ENCODE measurements at regions not wholly inside any gene's neighbourhood (a gene's known extent, or its start where the extent isn't known, plus 50 kb on each side); places are given as distances from the start of the nearest gene placed in this dataset.

- H3K27ac ChIP-seq (ENCODE audit: low read depth, low read length, poor library complexity, severe bottlenecking), result no peak overlapping the region
- POLR2A ChIA-PET, result interaction anchor here (0.7 kb wide), 1 partner anchor 99 kb away, joined by 3 read pairs; no protein-coding TSS in a partner anchor
Observed at GRCh38 chr5:155489949-155490348, 476.4 kb downstream of the KIF4B start.

GRCh38 chr5:155492191-155492590, 478.6 kb downstream of the KIF4B start:
- Histone ChIP-seq H3K4me1 (ENCODE audit: insufficient read depth, low read length, poor library complexity, severe bottlenecking) (no peaks in the 10 kb centered on the region), H3K4me3 (ENCODE audit: low read depth, low read length, poor library complexity, severe bottlenecking) (no peak overlapping the region), H3K79me2 (ENCODE audit: insufficient read depth, low read depth, low read length) (no peaks in the 10 kb centered on the region), H4K20me1 (ENCODE audit: insufficient read depth, low read length) (no peaks in the 10 kb centered on the region), H3K27ac (ENCODE audit: low read depth, low read length, poor library complexity, severe bottlenecking) (no peak overlapping the region), H3K9me2 (ENCODE audit: insufficient read depth, low read length) (no peaks in the 10 kb centered on the region), H3K9me3 (ENCODE audit: low read length) (no peaks in the 10 kb centered on the region), H2AFZ (ENCODE audit: low read length) (no peak overlapping the region), H3K36me3 (ENCODE audit: insufficient read depth, low read length) (no peaks in the 10 kb centered on the region), H3K4me2 (ENCODE audit: low read length) (no peak overlapping the region)
- ChIA-PET CTCF (ENCODE audit: unreplicated experiment) (no interaction called here), POLR2A (no interaction called here)
- intact Hi-C loops (cut with micrococcal nuclease; ENCODE audit: unreplicated experiment), result no loop called here
- no peak for DNase-seq (ENCODE audit: low spot score)
- BruUV-seq (replicated peaks), result no TSS peak
- TF ChIP-seq EZH2phosphoT487 (IDR thresholded peaks at IDR 0.05; ENCODE audit: borderline replicate concordance, low read depth, low read length), result no peak
- no peak for TF ChIP-seq CTCF (conservative IDR thresholded peaks at IDR 0.05; ENCODE audit: low read length)

More at GRCh38 chr5:155489949-155490348, 476.4 kb downstream of the KIF4B start:
- no peaks in the 10 kb centered on the region for H3K4me1 ChIP-seq (ENCODE audit: insufficient read depth, low read length, poor library complexity, severe bottlenecking)
- intact Hi-C loops (cut with micrococcal nuclease; ENCODE audit: unreplicated experiment), result no loop called here
- no peaks in the 10 kb centered on the region for H3K9me3 ChIP-seq (ENCODE audit: low read length)
- no peaks in the 10 kb centered on the region for H3K9me2 ChIP-seq (ENCODE audit: insufficient read depth, low read length)
- H3K4me2 ChIP-seq (ENCODE audit: low read length), result no peak overlapping the region
- H3K4me3 ChIP-seq (ENCODE audit: low read depth, low read length, poor library complexity, severe bottlenecking), result no peak overlapping the region
- TF ChIP-seq EZH2phosphoT487 (IDR thresholded peaks at IDR 0.05; ENCODE audit: borderline replicate concordance, low read depth, low read length) (no peak), CTCF (conservative IDR thresholded peaks at IDR 0.05; ENCODE audit: low read length) (no peak)
- no TSS peak for BruUV-seq (replicated peaks)
- H4K20me1 ChIP-seq (ENCODE audit: insufficient read depth, low read length), result no peaks in the 10 kb centered on the region
- no peaks in the 10 kb centered on the region for H3K36me3 ChIP-seq (ENCODE audit: insufficient read depth, low read length)
- H3K79me2 ChIP-seq (ENCODE audit: insufficient read depth, low read depth, low read length), result no peaks in the 10 kb centered on the region
- no peak overlapping the region for H2AFZ ChIP-seq (ENCODE audit: low read length)
- no peak for DNase-seq (ENCODE audit: low spot score)
- CTCF ChIA-PET (ENCODE audit: unreplicated experiment), result no interaction called here

GRCh38 chr5:155504606-155505005, 491.1 kb downstream of the KIF4B start:
- H3K4me2 ChIP-seq (ENCODE audit: low read length), result no peak overlapping the region
- no peak overlapping the region for H2AFZ ChIP-seq (ENCODE audit: low read length)
- H3K36me3 ChIP-seq (ENCODE audit: insufficient read depth, low read length), result no peaks in the 10 kb centered on the region

More at GRCh38 chr5:155504606-155505005, 491.1 kb downstream of the KIF4B start:
- H3K27ac ChIP-seq (ENCODE audit: low read depth, low read length, poor library complexity, severe bottlenecking), result no peak overlapping the region
- ChIA-PET POLR2A (interaction anchor here (0.6 to 1.0 kb wide), 2 partner anchors 27 to 234 kb away, joined by 3 read pairs; no protein-coding TSS in a partner anchor), CTCF (ENCODE audit: unreplicated experiment) (no interaction called here)
- DNase-seq (ENCODE audit: low spot score), result no peak
- BruUV-seq (replicated peaks), result no TSS peak
- intact Hi-C loops (cut with micrococcal nuclease; ENCODE audit: unreplicated experiment), result no loop called here
- TF ChIP-seq EZH2phosphoT487 (IDR thresholded peaks at IDR 0.05; ENCODE audit: borderline replicate concordance, low read depth, low read length) (no peak), CTCF (conservative IDR thresholded peaks at IDR 0.05; ENCODE audit: low read length) (no peak)
- no peak overlapping the region for H3K4me3 ChIP-seq (ENCODE audit: low read depth, low read length, poor library complexity, severe bottlenecking)
- no peaks in the 10 kb centered on the region for H3K9me2 ChIP-seq (ENCODE audit: insufficient read depth, low read length)
- no peaks in the 10 kb centered on the region for H4K20me1 ChIP-seq (ENCODE audit: insufficient read depth, low read length)
- H3K4me1 ChIP-seq (ENCODE audit: insufficient read depth, low read length, poor library complexity, severe bottlenecking), result no peaks in the 10 kb centered on the region
- H3K79me2 ChIP-seq (ENCODE audit: insufficient read depth, low read depth, low read length), result no peaks in the 10 kb centered on the region
- no peaks in the 10 kb centered on the region for H3K9me3 ChIP-seq (ENCODE audit: low read length)
